ENCODE measurements at regions not wholly inside any gene's neighbourhood (a gene's known extent, or its start where the extent isn't known, plus 50 kb on each side); places are given as distances from the start of the nearest gene placed in this dataset.

DNA sequence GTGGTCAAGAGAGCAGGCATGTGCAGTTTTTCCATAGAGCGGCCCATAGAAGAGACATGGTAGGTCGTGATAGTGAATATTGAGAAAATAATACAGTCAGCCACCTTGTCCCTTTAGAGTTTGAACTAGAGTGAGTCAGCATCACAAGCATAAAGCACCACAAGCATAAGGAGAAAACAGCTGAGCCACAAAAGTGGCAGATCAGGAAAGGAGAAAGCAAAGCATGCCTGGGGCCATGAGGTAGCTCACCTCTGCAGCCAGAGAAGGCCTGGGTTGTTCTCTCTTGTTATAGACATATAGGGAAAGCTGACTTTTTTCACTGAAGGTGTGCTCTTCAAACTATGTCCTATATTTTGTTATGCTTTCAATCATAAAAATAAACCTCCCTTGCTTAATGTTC is 879.0 kb downstream of the DSC3 start:
- TF ChIP-seq, protein P1, sequence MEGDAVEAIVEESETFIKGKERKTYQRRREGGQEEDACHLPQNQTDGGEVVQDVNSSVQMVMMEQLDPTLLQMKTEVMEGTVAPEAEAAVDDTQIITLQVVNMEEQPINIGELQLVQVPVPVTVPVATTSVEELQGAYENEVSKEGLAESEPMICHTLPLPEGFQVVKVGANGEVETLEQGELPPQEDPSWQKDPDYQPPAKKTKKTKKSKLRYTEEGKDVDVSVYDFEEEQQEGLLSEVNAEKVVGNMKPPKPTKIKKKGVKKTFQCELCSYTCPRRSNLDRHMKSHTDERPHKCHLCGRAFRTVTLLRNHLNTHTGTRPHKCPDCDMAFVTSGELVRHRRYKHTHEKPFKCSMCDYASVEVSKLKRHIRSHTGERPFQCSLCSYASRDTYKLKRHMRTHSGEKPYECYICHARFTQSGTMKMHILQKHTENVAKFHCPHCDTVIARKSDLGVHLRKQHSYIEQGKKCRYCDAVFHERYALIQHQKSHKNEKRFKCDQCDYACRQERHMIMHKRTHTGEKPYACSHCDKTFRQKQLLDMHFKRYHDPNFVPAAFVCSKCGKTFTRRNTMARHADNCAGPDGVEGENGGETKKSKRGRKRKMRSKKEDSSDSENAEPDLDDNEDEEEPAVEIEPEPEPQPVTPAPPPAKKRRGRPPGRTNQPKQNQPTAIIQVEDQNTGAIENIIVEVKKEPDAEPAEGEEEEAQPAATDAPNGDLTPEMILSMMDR (IDR thresholded peaks at IDR 0.05), result no peak
- no peak for TF ChIP-seq POLR2A (IDR thresholded peaks at IDR 0.05)
